Uterus (tissue), 3 donors: ENCODE measurements at regions not wholly inside any gene's neighbourhood (a gene's known extent, or its start where the extent isn't known, plus 50 kb on each side); places are given as distances from the start of the nearest gene placed in this dataset.

Experiments
- DNase-seq, 2 donors: peaks; one replicate each; pipeline ENCODE4 v3.0.0-alpha.2; 2019 to 2020
- H3K27ac ChIP-seq, 2 donors: fragments of 200-600 bp; sonication (generic); 1 replicate in 1 of 2; 2 replicates in 1 of 2; pipeline ENCODE4 v1.5.1; 2016 to 2018
- H3K27me3 ChIP-seq, 2 donors: fragments of 200-600 bp; sonication (generic); one replicate each; pipeline ENCODE4 v1.5.1; 2018 to 2019; ENCODE audit warnings: control low read depth in 1 of 2
- H3K36me3 ChIP-seq, 2 donors: fragments of 200-600 bp; sonication (generic); one replicate each; pipeline ENCODE4 v1.5.1; 2019; ENCODE audit warnings: control low read depth in 1 of 2
- H3K4me1 ChIP-seq, 2 donors: fragments of 200-600 bp; sonication (generic); one replicate each; pipeline ENCODE4 v1.5.1; 2018 to 2019; ENCODE audit warnings: control low read depth in 1 of 2
- H3K4me3 ChIP-seq, 2 donors: fragments of 200-600 bp; sonication (generic); 1 replicate in 1 of 2; 2 replicates in 1 of 2; pipeline ENCODE4 v1.5.1; 2018 to 2019; ENCODE audit warnings: mild to moderate bottlenecking in 1 of 2
- H3K9me3 ChIP-seq, 2 donors: fragments of 200-600 bp; sonication (generic); one replicate each; pipeline ENCODE4 v1.5.1; 2019; ENCODE audit warnings: control low read depth in 1 of 2
- POLR2A ChIP-seq, 2 donors: fragments of 450-650 bp; IDR thresholded peaks; one replicate each; pipeline ENCODE4 v1.6.1; 2016; ENCODE audit warnings: antibody characterized with exemption in 2 of 2, mild to moderate bottlenecking in 1 of 2, moderate library complexity in 1 of 2
- intact Hi-C: fragments of 100-400 bp; cut with DNase I; formaldehyde crosslinking; loops from one replicate; pipeline ENCODE4 v1.15.1; 2023; ENCODE audit warnings: low total_unique reads
- TF ChIP-seq, protein P1 (sequence below), 4 experiments: fragments of 200-600 bp in 2 of 4; fragments of 450-650 bp in 2 of 4; sonication (generic) in 2 of 4; IDR thresholded peaks; one replicate each; pipeline ENCODE4 v1.5.1; 2016 to 2019; ENCODE audit warnings: antibody characterized with exemption in 4 of 4, mild to moderate bottlenecking in 2 of 4, moderate library complexity in 1 of 4
- donor health status: DM: yes; HTN: yes; CAD: no.

GRCh38 chr4:129916991-129917390, 821.0 kb downstream of the C4orf33 start:
- TF ChIP-seq POLR2A (IDR thresholded peaks at IDR 0.05) = no peak
- TF ChIP-seq, protein P1, sequence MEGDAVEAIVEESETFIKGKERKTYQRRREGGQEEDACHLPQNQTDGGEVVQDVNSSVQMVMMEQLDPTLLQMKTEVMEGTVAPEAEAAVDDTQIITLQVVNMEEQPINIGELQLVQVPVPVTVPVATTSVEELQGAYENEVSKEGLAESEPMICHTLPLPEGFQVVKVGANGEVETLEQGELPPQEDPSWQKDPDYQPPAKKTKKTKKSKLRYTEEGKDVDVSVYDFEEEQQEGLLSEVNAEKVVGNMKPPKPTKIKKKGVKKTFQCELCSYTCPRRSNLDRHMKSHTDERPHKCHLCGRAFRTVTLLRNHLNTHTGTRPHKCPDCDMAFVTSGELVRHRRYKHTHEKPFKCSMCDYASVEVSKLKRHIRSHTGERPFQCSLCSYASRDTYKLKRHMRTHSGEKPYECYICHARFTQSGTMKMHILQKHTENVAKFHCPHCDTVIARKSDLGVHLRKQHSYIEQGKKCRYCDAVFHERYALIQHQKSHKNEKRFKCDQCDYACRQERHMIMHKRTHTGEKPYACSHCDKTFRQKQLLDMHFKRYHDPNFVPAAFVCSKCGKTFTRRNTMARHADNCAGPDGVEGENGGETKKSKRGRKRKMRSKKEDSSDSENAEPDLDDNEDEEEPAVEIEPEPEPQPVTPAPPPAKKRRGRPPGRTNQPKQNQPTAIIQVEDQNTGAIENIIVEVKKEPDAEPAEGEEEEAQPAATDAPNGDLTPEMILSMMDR (IDR thresholded peaks at IDR 0.05) = no peak
- Histone ChIP-seq H3K9me3 (no peaks in the 10 kb centered on the region), H3K27me3 (no peaks in the 10 kb centered on the region), H3K36me3 (no peaks in the 10 kb centered on the region), H3K4me3 (no peak overlapping the region), H3K27ac (no peak overlapping the region), H3K4me1 (no peaks in the 10 kb centered on the region)
- DNase-seq = no peak
- intact Hi-C loops = no loop called here

DNA sequence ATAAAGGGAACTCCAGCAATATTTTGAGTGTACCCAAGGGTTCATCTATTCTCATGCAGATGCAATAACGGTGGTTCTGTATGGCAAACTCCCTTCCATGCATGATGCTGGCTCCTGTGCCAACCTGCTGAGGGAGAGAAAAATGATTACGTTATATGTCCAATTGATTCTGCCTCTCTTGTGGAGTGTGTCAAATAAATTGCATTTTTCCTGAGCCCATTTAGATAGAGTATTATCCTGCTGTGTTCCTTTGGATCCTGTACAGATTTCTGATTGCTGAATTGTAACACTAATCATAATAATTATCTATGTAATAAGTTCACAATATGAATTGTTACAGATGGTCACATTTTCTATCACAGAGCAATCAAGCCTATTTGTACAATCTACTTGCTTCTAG, 821.7 kb downstream of the C4orf33 start:
- no peak overlapping the region for H3K27ac ChIP-seq
- no peak overlapping the region for H3K4me3 ChIP-seq
- H3K9me3 ChIP-seq = no peaks in the 10 kb centered on the region
- intact Hi-C loops = no loop called here
- TF ChIP-seq POLR2A (IDR thresholded peaks at IDR 0.05) = no peak
- TF ChIP-seq, protein P1 (IDR thresholded peaks at IDR 0.05) = no peak
- no peaks in the 10 kb centered on the region for H3K36me3 ChIP-seq
- H3K27me3 ChIP-seq = no peaks in the 10 kb centered on the region
- H3K4me1 ChIP-seq = no peaks in the 10 kb centered on the region
- DNase-seq = no peak

- H3K4me3 ChIP-seq = no peak overlapping the region
- H3K4me1 ChIP-seq = no peaks in the 10 kb centered on the region
- no peaks in the 10 kb centered on the region for H3K9me3 ChIP-seq
- no peak for DNase-seq
- intact Hi-C loops = no loop called here
- no peak overlapping the region for H3K27ac ChIP-seq
- no peak for TF ChIP-seq POLR2A (IDR thresholded peaks at IDR 0.05)
- TF ChIP-seq, protein P1 (IDR thresholded peaks at IDR 0.05) = no peak
- no peaks in the 10 kb centered on the region for H3K27me3 ChIP-seq
- H3K36me3 ChIP-seq = no peaks in the 10 kb centered on the region
These were observed 831.0 kb downstream of the C4orf33 start for GRCh38 chr4:129926936-129927335.

GRCh38 chr4:129929052-129929451, 833.1 kb downstream of the C4orf33 start:
- H3K27ac ChIP-seq = no peak overlapping the region
- TF ChIP-seq, protein P1 (IDR thresholded peaks at IDR 0.05) = no peak
- no peak for TF ChIP-seq POLR2A (IDR thresholded peaks at IDR 0.05)
- H3K36me3 ChIP-seq = peaks cover 0 to 4% of the 10 kb centered on the region in 2 donors
- no peak overlapping the region for H3K4me3 ChIP-seq
- intact Hi-C loops = no loop called here
- no peaks in the 10 kb centered on the region for H3K9me3 ChIP-seq
- H3K4me1 ChIP-seq = no peaks in the 10 kb centered on the region
- H3K27me3 ChIP-seq = no peaks in the 10 kb centered on the region
- DNase-seq = no peak

GRCh38 chr4:129929984-129930383, 834.0 kb downstream of the C4orf33 start:
- DNase-seq = no peak
- Histone ChIP-seq H3K4me3 (no peak overlapping the region), H3K36me3 (peaks cover 0 to 4% of the 10 kb centered on the region in 2 donors), H3K9me3 (no peaks in the 10 kb centered on the region), H3K4me1 (no peaks in the 10 kb centered on the region), H3K27me3 (no peaks in the 10 kb centered on the region), H3K27ac (no peak overlapping the region)
- intact Hi-C loops = no loop called here
- TF ChIP-seq POLR2A (IDR thresholded peaks at IDR 0.05) = no peak
- TF ChIP-seq, protein P1 (IDR thresholded peaks at IDR 0.05) = no peak
